ENCODE measurements at regions not wholly inside any gene's neighbourhood (a gene's known extent, or its start where the extent isn't known, plus 50 kb on each side); places are given as distances from the start of the nearest gene placed in this dataset.

DNA sequence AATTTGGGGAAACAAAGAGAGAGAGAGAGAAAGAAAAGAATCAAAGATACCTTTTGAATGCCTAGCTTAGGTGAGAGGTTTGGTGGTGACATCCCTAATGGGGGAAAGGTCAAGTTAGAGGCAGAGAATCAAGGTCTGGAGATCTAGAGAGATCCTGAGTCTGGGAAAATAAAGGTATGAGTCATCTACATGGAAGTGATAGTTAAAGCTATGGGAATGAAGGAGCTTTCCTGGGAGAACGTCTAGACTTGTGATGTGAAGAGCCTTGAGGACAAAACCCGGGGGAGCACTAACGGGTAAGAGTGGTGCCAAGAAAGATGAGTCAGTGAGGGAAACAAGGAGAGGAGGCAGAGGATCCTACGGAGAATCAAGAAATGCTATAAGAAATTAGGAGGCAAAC is 110.8 kb upstream of the RUNX1 start:
- TF ChIP-seq, protein P1, sequence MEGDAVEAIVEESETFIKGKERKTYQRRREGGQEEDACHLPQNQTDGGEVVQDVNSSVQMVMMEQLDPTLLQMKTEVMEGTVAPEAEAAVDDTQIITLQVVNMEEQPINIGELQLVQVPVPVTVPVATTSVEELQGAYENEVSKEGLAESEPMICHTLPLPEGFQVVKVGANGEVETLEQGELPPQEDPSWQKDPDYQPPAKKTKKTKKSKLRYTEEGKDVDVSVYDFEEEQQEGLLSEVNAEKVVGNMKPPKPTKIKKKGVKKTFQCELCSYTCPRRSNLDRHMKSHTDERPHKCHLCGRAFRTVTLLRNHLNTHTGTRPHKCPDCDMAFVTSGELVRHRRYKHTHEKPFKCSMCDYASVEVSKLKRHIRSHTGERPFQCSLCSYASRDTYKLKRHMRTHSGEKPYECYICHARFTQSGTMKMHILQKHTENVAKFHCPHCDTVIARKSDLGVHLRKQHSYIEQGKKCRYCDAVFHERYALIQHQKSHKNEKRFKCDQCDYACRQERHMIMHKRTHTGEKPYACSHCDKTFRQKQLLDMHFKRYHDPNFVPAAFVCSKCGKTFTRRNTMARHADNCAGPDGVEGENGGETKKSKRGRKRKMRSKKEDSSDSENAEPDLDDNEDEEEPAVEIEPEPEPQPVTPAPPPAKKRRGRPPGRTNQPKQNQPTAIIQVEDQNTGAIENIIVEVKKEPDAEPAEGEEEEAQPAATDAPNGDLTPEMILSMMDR (IDR thresholded peaks at IDR 0.05), result no peak
- TF ChIP-seq, protein P2, sequence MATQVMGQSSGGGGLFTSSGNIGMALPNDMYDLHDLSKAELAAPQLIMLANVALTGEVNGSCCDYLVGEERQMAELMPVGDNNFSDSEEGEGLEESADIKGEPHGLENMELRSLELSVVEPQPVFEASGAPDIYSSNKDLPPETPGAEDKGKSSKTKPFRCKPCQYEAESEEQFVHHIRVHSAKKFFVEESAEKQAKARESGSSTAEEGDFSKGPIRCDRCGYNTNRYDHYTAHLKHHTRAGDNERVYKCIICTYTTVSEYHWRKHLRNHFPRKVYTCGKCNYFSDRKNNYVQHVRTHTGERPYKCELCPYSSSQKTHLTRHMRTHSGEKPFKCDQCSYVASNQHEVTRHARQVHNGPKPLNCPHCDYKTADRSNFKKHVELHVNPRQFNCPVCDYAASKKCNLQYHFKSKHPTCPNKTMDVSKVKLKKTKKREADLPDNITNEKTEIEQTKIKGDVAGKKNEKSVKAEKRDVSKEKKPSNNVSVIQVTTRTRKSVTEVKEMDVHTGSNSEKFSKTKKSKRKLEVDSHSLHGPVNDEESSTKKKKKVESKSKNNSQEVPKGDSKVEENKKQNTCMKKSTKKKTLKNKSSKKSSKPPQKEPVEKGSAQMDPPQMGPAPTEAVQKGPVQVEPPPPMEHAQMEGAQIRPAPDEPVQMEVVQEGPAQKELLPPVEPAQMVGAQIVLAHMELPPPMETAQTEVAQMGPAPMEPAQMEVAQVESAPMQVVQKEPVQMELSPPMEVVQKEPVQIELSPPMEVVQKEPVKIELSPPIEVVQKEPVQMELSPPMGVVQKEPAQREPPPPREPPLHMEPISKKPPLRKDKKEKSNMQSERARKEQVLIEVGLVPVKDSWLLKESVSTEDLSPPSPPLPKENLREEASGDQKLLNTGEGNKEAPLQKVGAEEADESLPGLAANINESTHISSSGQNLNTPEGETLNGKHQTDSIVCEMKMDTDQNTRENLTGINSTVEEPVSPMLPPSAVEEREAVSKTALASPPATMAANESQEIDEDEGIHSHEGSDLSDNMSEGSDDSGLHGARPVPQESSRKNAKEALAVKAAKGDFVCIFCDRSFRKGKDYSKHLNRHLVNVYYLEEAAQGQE (IDR thresholded peaks at IDR 0.05; ENCODE audit: insufficient read depth in 1 of 2, low read depth in 2 of 2, low read length in 1 of 2), result no peak
